Neural crest cell (in vitro differentiated cells): ENCODE measurements at regions not wholly inside any gene's neighbourhood (a gene's known extent, or its start where the extent isn't known, plus 50 kb on each side); places are given as distances from the start of the nearest gene placed in this dataset.

ENCODE experiments used
- DNase-seq: peaks from one replicate; pipeline ENCODE4 v3.0.0; 2021; ENCODE audit warnings: low read depth, mixed read lengths, low spot score
- H3K27ac Mint-ChIP-seq: one replicate; pipeline ENCODE4 v1.8.0; 2021; ENCODE audit warnings: mild to moderate bottlenecking, mixed read lengths; ENCODE audit not compliant: unreplicated experiment
- H3K27me3 Mint-ChIP-seq: 2 replicates; pipeline ENCODE4 v1.8.0; 2021; ENCODE audit warnings: low read depth, mild to moderate bottlenecking, mixed read lengths
- H3K36me3 Mint-ChIP-seq: 2 replicates; pipeline ENCODE4 v1.8.0; 2021; ENCODE audit warnings: low read depth, mild to moderate bottlenecking, mixed read lengths
- H3K4me1 Mint-ChIP-seq: 2 replicates; pipeline ENCODE4 v1.8.0; 2021; ENCODE audit warnings: mixed read lengths
- H3K4me3 Mint-ChIP-seq: one replicate; pipeline ENCODE4 v1.8.0; 2021; ENCODE audit warnings: mild to moderate bottlenecking, mixed read lengths
- H3K9me3 Mint-ChIP-seq: 2 replicates; pipeline ENCODE4 v1.8.0; 2021; ENCODE audit warnings: mixed read lengths
- TF ChIP-seq, protein P1 (sequence below): fragments of 200-600 bp; sonication (generic); conservative IDR thresholded peaks from 2 replicates; pipeline ENCODE4 v1.5.0; 2021; ENCODE audit warnings: antibody characterized with exemption, mild to moderate bottlenecking

DNA sequence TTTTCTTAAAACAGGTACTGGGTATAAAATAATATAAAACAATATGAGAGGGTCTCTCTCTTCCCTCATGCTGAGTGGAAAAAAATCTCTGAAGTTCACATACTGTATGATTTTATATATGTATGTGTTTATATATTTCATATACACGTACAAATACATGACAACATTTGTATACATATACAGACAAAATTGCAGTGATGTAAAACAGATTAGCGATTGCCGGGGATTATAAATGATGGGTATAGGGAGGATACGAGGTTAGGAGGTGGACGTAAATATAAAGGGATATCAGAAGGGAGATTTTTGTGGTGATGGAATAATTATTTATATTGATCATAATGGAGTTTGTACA lies 194.8 kb upstream of the PRSS16 start:
- Mint-ChIP-seq H3K36me3 (no peaks in the 10 kb centered on the region), H3K4me3 (no peak overlapping the region), H3K9me3 (no peaks in the 10 kb centered on the region), H3K4me1 (no peaks in the 10 kb centered on the region), H3K27ac (no peak overlapping the region), H3K27me3 (peaks cover 6% of the 10 kb centered on the region)
- DNase-seq: no peak
- TF ChIP-seq, protein P1, sequence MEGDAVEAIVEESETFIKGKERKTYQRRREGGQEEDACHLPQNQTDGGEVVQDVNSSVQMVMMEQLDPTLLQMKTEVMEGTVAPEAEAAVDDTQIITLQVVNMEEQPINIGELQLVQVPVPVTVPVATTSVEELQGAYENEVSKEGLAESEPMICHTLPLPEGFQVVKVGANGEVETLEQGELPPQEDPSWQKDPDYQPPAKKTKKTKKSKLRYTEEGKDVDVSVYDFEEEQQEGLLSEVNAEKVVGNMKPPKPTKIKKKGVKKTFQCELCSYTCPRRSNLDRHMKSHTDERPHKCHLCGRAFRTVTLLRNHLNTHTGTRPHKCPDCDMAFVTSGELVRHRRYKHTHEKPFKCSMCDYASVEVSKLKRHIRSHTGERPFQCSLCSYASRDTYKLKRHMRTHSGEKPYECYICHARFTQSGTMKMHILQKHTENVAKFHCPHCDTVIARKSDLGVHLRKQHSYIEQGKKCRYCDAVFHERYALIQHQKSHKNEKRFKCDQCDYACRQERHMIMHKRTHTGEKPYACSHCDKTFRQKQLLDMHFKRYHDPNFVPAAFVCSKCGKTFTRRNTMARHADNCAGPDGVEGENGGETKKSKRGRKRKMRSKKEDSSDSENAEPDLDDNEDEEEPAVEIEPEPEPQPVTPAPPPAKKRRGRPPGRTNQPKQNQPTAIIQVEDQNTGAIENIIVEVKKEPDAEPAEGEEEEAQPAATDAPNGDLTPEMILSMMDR: no peak

DNA sequence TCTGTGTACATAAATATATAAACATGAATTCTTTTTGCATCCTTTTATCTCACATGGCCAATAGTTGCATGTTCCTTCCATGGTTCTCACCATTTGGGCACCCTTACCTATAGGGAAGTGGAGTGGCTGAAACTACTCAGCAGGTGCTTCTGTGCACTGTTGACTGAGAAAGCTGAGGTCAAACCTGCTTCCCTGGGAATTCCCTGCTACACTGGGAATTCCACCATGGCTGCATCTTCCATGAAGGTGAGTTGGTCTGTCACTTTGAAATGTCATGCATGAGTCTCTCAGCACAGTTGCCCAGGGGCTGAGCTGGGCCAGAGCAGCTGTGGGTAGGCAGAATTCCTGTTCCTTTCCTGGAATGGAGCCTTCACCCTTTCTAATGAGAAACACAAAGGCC lies 193.8 kb upstream of the PRSS16 start:
- DNase-seq: no peak
- Mint-ChIP-seq H3K27me3 (peaks cover 6% of the 10 kb centered on the region), H3K4me1 (no peaks in the 10 kb centered on the region), H3K27ac (no peak overlapping the region), H3K4me3 (no peak overlapping the region), H3K9me3 (no peaks in the 10 kb centered on the region), H3K36me3 (no peaks in the 10 kb centered on the region)
- TF ChIP-seq, protein P1: no peak

DNA sequence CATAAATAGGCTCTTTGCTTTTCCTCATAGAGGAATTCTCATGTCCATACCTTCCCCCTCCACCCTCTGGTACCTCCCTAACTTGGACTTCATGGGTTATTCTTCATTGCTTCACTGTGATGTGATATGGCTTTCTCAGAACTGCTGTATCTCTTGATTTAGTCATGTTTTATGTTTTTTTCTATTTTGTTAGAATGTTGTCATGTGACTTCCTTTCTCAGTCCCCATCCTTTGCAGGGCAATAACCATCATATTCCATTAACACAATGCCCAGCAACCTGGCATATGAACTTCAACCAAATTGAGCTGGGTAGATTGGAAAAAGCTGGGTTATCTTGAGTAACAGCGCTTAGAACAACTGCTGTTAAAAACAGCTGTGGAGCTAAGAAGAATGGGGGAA lies 190.9 kb upstream of the PRSS16 start:
- no peak for DNase-seq
- H3K9me3 Mint-ChIP-seq: no peaks in the 10 kb centered on the region
- H3K27ac Mint-ChIP-seq: no peak overlapping the region
- H3K36me3 Mint-ChIP-seq: no peaks in the 10 kb centered on the region
- TF ChIP-seq, protein P1: no peak
- H3K4me3 Mint-ChIP-seq: no peak overlapping the region
- H3K27me3 Mint-ChIP-seq: peaks cover 6% of the 10 kb centered on the region
- no peaks in the 10 kb centered on the region for H3K4me1 Mint-ChIP-seq

DNA sequence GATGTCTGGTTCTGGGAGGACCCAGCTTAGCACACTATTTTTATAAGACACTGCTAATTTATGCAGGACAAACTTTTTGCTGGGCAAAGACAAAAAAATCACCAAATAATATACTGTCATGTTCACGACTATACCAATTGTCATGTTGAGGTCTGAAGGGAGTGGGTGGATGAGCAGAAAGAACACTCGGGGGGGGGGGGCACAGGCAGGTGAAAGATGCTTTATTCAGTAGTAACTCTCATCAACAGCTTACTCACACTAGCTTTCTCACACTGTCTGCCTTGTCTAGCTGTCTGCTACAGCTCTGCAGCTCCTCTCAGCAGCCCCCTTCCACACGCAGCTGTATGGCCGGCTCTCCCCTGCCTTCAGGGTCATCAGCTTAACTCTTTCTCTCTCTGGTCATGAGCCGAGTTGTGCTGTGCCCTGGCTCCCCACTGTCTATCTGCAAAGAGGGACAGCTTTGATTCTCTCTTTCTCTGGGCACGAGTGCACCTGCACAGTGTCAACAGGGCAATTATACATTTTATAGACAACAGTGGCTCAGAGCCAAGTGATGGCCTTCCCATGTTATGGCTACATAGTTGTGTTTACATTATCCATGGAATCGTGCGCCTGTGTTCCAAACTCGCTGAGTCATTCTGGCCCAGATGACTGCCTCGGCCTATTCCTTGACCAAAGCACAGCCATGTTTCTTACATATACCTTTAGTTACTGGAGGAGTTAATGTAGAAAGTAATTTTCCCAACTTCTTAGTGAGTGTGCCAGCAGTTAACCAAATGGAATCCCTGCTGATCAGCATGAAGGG lies 187.7 kb upstream of the PRSS16 start:
- H3K9me3 Mint-ChIP-seq: no peaks in the 10 kb centered on the region
- H3K36me3 Mint-ChIP-seq: no peaks in the 10 kb centered on the region
- DNase-seq: no peak
- H3K27ac Mint-ChIP-seq: no peak overlapping the region
- peaks cover 6% of the 10 kb centered on the region for H3K27me3 Mint-ChIP-seq
- no peaks in the 10 kb centered on the region for H3K4me1 Mint-ChIP-seq
- TF ChIP-seq, protein P1: no peak
- no peak overlapping the region for H3K4me3 Mint-ChIP-seq

DNA sequence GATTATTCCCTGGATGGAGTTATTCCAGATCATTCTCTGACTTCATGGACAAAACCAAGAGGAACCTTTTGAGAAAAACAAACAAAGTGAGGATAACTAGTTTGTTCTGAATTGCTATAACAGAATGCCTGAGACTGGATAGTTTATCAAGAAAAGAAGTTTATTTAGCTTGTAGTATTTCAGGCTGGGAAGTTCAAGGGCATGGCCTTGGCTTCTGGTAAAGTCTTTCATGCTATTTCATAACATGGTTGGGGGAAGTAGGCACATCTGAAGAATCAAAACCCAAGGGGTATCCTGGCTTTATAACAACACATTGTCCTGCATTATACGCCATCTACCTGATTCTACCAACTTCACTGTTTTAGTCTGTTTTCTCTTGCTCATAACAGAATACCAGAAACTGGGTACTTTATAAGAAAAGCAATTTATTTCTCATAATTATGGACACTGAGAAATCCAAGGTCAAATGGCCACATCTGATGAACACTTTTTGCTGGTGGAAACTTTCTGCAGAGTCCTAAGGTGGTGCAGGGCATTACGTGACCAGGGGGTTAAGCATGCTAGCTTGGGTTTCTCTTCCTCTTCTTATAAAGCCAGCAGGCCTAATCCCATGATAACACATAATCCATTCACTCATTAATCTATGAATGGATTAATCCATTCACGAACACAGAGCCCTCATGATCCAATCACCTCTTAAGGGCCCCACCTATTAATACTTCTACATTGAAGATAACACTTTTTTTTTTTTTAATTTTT lies 186.1 kb upstream of the PRSS16 start:
- TF ChIP-seq, protein P1: no peak
- H3K27ac Mint-ChIP-seq: no peak overlapping the region
- DNase-seq: no peak
- H3K4me3 Mint-ChIP-seq: no peak overlapping the region
- H3K27me3 Mint-ChIP-seq: peaks cover 3% of the 10 kb centered on the region
- H3K4me1 Mint-ChIP-seq: peaks cover 4% of the 10 kb centered on the region
- H3K9me3 Mint-ChIP-seq: no peaks in the 10 kb centered on the region
- H3K36me3 Mint-ChIP-seq: no peaks in the 10 kb centered on the region
